ENCODE measurements at regions not wholly inside any gene's neighbourhood (a gene's known extent, or its start where the extent isn't known, plus 50 kb on each side); places are given as distances from the start of the nearest gene placed in this dataset.

GRCh38 chr21:43294194-43294902 lies 125.5 kb downstream of the CRYAA start:
- Mint-ChIP-seq H3K9me3 (peaks cover 6% of the 10 kb centered on the region), H3K27me3 (no peaks in the 10 kb centered on the region), H3K36me3 (ENCODE audit: low read depth) (no peaks in the 10 kb centered on the region), H3K27ac (no peak overlapping the region), H3K4me1 (ENCODE audit: low read depth) (no peaks in the 10 kb centered on the region), H3K4me3 (no peak overlapping the region)
- no peak for TF ChIP-seq CTCF (IDR thresholded peaks at IDR 0.05)
- ChIA-PET CTCF (no interaction called here), POLR2A (no interaction called here)
- DNase-seq: no peak
- intact Hi-C loops (cut with micrococcal nuclease): no loop called here
- no peak for ATAC-seq

GRCh38 chr21:43292866-43293142 lies 124.0 kb downstream of the CRYAA start:
- DNase-seq (no peak), ATAC-seq (no peak)
- Mint-ChIP-seq H3K4me3 (no peak overlapping the region), H3K4me1 (ENCODE audit: low read depth) (no peaks in the 10 kb centered on the region), H3K27me3 (no peaks in the 10 kb centered on the region), H3K36me3 (ENCODE audit: low read depth) (no peaks in the 10 kb centered on the region), H3K9me3 (peaks cover 7% of the 10 kb centered on the region), H3K27ac (no peak overlapping the region)
- intact Hi-C loops (cut with micrococcal nuclease): no loop called here
- ChIA-PET POLR2A (interaction anchor here (0.6 kb wide), 1 partner anchor 22 kb away, joined by 4 read pairs; no protein-coding TSS in a partner anchor), CTCF (no interaction called here)
- TF ChIP-seq CTCF (IDR thresholded peaks at IDR 0.05): no peak

GRCh38 chr21:43292041-43292865 lies 123.4 kb downstream of the CRYAA start:
- H3K36me3 Mint-ChIP-seq (ENCODE audit: low read depth): no peaks in the 10 kb centered on the region
- H3K27me3 Mint-ChIP-seq: no peaks in the 10 kb centered on the region
- ATAC-seq (no peak), DNase-seq (no peak)
- H3K4me1 Mint-ChIP-seq (ENCODE audit: low read depth): peaks cover under 1% of the 10 kb centered on the region
- H3K4me3 Mint-ChIP-seq: no peak overlapping the region
- peaks cover 7% of the 10 kb centered on the region for H3K9me3 Mint-ChIP-seq
- POLR2A ChIA-PET: interaction anchor here (0.6 kb wide), 1 partner anchor 22 kb away, joined by 4 read pairs; no protein-coding TSS in a partner anchor
- no peak overlapping the region for H3K27ac Mint-ChIP-seq
- TF ChIP-seq CTCF (IDR thresholded peaks at IDR 0.05): no peak
- intact Hi-C loops (cut with micrococcal nuclease): no loop called here
- CTCF ChIA-PET: no interaction called here

GRCh38 chr21:43291347-43291950 lies 122.6 kb downstream of the CRYAA start:
- H3K27me3 Mint-ChIP-seq: no peaks in the 10 kb centered on the region
- peaks cover 7% of the 10 kb centered on the region for H3K9me3 Mint-ChIP-seq
- CTCF ChIA-PET: no interaction called here
- no peaks in the 10 kb centered on the region for H3K36me3 Mint-ChIP-seq (ENCODE audit: low read depth)
- TF ChIP-seq CTCF (IDR thresholded peaks at IDR 0.05): no peak
- intact Hi-C loops (cut with micrococcal nuclease): no loop called here
- ATAC-seq (no peak), DNase-seq (no peak)
- POLR2A ChIA-PET: no interaction called here
- H3K4me1 Mint-ChIP-seq (ENCODE audit: low read depth): peaks cover 4% of the 10 kb centered on the region
- H3K4me3 Mint-ChIP-seq: no peak overlapping the region
- no peak overlapping the region for H3K27ac Mint-ChIP-seq

All from activated CD8-positive, alpha-beta T cell treated with anti-CD3 and anti-CD28 coated beads for 36 hours (primary cell).